HuH-7 (cell line): ENCODE measurements at regions not wholly inside any gene's neighbourhood (a gene's known extent, or its start where the extent isn't known, plus 50 kb on each side); places are given as distances from the start of the nearest gene placed in this dataset.
A peak's percentile ranks its signal among the peaks of the same experiment; 100 is the strongest.

Experiments
- DNase-seq: peaks from one replicate; pipeline ENCODE4 v3.0.0; 2011; ENCODE audit warnings: low spot score

DNA sequence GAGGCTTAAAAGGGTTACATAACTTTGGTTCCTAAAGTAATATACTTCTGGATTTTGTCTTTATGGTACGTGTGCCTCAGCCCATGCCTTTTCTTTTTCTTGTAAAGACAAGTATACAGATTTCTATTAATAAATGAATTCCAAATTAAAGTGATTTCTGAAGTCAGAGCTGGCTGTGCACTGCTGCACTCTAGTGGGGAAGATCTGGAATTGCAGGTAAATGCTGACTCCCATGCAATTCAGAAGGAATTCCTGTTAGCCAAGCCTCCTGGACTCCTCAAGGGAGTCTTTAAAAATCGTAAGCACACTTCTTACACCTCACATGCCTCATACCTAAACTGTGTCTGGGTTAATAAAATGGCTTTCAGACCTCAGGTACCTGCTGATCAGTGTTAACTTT, 118.4 kb upstream of the SLC7A1 start:
- no peak for DNase-seq

DNA sequence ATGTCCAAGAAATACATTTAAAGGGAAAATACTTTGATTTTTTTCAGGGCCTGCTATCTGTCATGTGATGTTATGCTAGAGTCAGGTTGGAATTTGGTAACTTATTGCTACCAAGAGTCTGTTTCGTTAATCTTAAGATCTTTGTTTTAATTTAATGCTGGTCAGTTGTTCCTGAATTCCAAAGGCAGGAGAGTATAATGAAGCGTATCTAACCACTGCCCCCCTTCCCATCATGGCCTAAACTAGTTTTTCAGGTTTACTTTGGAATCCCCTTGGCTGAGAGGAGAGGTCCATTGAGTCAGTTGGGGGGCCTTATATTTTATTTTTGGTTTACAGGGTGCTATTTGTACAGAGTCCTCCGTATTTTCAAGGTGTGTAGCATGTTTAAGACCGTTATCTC, 116.3 kb upstream of the SLC7A1 start:
- DNase-seq, result no peak

DNA sequence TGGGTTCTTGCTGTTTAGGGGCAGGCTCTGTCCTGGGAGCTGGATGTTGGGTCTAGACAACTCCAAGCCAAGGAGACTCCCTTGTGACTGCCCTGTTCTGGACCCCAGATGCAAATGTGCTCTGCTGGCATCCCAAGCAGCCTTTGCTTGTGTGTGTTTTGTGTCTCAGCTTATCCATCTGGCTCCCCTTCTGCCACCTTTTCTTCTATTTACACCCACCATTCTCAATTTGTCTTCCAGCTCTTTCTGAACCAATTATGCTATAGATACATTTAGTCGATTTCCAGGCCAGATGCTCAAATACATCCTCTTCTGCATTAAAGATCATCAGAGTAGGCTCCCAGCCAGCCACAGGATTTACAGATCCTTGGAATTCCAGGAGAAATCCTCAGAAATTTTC, 115.0 kb upstream of the SLC7A1 start:
- no peak for DNase-seq

DNA sequence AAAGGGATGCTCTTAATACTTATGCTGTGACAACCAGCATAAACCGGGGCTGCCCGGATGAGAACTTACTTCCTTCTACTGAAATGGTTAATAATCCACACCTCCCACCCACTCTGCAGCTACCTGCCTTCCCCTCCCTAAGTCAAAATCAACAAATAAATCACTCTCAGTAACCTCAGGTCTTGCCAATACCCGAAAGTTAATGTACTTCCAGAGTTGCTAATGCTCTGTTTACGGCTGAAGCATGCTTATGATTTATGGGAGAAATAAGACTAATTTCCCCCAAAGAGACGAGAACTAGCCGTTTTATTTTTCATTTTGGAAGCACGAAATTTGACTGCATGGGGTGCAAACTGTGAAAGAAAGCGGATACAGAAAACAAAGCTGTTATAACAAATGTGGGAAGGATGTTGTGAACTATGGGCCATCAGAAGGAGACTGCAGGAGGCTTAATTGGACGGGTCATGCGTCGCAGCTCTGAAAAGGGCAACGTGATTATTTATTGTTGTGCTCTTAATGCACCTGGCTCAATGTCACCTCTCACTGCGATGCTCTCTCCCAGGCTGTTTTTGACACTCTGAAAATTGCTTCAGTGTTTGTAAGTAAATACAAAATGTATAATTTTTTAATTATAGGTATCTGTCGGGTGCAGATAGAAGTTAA, 114.0 kb upstream of the SLC7A1 start:
- no peak for DNase-seq

DNA sequence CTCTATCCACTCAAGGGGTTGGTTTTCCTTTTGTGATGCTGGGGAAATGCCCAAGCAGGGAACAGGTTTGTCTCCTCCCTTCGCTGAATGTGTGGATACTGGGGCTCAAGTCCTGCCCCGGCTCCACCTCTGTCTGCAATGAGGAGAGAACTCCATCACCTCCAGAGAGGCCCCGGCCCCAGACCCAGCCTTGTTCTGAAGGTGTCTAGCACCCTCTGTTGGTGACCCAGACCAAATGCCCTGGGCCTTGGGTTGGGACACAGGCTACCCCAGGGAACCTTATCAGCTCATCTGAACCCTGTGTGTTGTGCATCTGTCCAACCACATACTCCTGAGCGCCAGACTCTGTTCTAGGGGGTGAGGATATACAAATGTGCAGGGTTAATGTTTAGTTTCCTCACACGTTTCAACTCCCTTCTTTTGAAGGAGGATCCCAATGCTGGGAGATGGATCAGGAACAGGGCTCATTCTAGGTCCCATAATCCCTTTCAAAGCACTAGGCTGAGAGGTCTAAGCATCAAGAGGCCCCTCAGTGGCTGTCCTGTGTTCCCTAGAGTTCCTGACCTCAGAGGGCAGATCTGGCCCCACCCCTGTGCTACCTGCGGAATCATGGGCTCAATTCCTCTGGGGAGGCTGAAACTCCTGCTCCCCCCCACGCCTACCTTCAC, 112.5 kb upstream of the SLC7A1 start:
- DNase-seq, result peak; percentile 54

DNA sequence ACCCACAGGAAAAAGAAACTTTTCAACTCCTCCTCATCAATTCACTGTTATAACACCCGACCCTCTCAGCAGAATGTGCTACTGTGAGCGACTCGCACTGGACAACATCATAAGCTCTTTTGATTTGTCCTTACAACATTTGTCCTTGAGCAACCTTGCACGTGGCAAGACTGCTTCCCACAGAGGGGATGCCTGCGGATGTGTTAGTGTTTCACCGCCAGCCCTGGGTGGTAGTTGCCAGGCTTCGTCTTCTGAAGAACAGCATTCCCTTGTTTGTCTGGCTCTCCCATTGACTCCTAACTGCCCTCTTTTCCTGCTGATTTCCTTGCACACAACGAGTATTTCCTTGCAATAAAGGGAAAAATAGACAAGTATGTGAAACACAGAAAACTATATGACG, 111.4 kb upstream of the SLC7A1 start:
- no peak for DNase-seq

DNA sequence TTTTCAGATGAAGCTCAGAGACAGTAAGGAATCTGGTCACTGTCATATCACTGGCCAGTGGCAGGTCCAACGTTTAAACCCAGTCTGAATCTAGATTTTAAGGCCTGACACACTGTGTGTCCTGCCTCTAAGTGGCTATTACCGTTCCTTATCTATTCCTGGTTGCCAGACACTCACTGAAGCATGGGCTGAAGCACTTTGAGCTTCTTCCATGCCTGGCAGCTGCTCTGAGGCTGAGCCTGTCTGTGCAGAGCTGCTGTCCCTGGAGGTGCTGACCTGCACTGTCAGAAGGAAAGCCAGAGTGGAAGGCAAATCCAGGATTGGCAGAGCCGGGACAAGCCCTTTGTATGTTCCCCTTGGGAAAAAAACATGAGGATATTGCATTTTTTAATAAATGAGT, 109.2 kb upstream of the SLC7A1 start:
- no peak for DNase-seq

DNA sequence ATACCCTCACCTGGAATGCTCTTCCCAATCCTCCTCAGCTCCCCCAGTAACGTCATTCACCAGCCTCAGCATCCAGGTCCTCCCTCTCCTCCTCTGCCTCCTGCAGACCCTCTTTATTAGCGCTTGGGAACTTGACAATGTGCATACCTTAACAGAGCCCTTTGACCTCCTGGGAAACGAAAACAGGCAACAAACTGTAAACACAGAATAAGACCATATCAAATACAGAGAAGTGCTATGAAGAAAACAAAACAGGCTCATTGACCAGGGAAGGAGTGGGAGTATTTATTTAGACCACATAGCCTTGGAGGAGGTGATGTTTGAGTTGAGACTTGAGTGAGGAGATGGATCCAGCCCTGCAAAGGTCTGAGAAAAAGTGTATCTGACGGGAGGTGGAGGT, 107.9 kb upstream of the SLC7A1 start:
- no peak for DNase-seq

DNA sequence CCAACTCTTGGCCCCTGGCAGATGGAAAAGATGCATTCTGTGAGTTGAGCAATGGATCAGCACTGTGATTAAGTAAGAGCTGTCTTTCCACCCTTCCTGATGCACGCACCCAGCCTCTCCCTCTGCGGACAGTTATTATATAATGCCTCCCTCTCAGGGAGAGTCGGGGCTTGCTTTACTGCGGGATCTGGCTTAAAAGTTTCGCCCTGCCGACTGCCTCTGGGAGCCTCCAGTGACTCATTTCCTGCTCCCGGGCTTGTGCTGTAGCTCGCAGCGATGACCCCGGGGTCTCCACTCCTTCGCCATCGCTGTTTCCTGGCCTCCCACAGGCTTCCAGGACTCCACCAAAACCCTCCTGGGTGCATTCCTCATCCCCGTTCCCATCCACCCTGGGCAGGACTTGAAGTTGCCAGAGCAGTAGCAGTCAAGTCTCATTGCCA, 107.4 kb upstream of the SLC7A1 start:
- DNase-seq, result no peak

DNA sequence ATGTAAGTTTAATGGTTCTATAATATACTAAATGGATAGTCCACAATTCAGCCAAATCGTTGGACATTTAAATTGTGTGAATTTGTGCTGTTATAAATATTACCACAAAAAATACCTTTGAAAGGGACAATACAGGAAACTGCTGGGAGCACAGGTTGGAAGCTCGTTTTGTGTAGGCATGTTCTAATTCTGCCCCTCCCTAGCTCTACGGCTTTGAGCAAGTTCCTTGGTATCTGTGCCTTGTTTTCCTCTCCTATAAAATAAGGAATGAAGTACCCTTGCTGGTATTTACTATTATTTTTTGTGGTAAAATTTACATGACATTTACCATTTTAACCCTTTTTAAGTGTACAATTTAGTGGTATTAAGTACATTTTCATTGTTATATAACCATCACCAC, 102.6 kb upstream of the SLC7A1 start:
- no peak for DNase-seq

DNA sequence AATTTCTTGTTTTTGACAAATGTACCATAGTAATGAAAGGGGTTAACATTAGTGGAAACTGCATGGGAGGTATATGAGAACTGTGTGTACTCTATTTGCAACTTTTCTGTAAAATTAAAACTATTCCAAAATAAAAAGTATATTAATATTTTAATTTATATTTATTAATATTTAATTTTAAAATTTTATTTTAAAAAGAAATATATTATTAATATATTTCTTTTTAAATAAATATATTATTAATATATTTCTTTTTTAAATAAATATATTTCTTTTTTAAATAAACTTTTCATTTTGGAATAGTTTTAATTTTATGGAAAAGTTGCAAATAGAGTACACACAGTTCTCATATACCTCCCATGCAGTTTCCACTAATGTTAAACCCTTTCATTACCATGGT, 101.1 kb upstream of the SLC7A1 start:
- no peak for DNase-seq

DNA sequence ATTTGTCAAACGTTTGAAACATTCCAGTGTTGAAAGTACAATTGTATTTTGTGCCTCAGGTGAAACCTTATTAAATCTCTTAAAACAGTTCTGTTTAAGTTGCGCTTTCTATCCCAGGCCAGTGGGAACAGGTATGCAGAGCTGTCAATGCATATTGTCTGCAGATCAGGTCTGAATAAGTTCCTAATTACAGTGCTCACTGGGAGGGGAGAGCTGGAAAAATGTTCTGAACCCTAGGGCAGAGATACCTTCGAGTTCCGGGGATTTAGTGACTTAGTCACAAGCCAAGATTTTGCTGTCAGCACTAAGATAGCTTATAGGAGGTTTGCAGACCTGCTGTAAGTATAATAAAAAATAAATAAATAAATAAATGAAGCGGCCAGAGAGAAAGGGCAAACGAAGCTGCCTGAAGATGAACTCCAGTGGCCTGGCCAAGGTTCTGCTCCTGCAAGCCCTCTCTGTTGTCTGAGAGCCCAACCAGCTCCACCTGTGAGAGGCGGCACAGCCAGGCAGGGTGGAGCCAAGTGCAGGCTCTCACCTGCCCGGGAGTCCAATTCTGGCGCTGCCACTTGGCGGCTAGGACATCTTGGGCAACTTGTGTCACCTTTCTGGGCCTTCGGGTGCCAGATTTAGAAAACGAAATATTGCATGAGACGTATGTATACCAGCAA, 97.9 kb upstream of the SLC7A1 start:
- DNase-seq, result no peak

DNA sequence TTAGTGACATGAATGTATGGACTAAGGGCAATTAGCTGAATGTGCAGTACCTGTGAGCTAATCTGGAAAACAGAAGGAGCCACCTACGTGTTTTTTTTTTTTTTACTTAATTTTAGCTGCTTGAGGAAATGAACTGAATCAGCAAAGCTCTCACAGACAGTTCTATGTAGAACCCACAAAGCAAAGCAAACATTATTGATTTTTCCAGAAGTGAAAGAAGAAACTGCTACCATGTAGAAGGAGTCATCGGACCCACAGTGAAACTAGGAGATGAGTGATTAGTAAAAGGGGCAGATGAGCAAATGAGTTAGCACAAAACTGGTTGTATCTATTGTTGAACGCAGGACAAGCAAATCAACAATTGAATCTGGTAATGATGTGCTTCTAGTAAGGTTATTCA, 94.1 kb upstream of the SLC7A1 start:
- no peak for DNase-seq

DNA sequence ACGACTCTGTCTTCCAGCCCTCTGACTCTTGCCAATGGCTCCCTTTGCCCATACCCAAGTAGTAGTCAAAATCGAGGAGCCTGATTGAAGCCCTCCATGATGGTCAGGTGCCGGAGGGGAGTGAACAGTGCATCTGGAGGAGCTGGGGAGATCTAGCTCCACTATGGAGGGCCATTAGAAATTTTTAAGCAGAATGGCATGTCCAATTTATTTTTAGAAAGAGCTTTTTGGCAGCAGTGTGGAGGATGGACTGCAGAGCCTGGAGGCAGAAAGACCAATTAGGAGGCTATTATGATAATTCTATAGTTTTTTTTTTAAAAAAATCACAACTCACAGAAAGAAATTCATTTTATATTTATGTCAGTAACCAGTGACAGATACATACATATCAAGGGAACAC, 92.7 kb upstream of the SLC7A1 start:
- no peak for DNase-seq

DNA sequence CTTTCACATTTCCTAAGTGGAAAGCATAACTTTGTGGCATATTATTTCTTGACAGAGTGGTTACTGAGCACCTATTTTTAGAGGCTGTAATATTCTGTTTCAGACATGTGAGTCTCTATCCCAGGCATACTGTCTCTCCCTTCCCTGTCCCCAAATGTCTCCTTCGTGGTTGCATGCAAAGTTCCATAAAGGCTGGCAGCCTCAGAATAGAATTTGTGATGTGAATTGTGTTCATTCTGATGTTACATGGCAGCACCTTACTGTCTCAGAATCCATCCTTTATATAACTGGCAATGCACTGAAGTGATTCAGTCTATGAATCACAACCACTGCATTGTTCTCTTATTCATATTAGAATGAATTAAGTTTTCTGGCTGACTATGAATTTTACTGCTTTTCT, 89.0 kb upstream of the SLC7A1 start:
- DNase-seq, result no peak

DNA sequence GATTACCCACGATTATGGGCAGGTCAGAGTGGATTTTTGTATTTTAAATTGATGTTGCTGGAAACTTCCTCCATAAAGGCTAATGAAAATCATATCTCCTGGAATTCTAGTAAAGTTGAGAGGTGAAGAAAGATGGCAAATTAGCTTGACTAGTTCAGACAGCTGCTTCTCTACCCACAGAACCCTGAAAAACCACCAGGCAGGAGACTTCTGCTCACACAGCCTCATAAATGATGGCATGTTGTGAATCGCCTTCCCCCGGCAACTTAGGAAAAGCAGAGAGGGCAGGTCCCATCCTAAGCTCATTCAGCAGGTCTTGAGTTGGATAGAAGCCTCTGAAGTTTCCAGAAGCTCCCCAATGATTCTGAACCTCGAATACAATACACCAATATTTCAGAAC, 87.6 kb upstream of the SLC7A1 start:
- no peak for DNase-seq

DNA sequence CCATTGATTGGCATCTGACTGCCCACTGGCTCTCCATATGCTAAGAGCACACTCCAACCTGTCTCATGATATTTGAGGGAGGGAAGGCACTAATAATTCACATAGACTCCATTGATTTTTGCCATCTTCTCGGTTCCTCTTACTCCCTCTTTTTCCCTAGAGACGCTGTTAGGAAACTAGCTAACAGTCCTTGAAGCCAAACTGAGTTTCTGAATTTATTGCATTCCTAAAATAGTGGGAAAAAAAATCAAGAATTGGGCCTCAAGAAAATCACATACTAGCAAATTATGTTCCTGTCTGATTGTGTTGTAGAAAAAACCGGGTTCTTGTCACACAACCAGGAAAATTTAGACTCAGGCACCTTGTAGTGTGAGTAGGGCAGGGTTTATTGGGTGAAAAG, 86.4 kb upstream of the SLC7A1 start:
- DNase-seq, result no peak

DNA sequence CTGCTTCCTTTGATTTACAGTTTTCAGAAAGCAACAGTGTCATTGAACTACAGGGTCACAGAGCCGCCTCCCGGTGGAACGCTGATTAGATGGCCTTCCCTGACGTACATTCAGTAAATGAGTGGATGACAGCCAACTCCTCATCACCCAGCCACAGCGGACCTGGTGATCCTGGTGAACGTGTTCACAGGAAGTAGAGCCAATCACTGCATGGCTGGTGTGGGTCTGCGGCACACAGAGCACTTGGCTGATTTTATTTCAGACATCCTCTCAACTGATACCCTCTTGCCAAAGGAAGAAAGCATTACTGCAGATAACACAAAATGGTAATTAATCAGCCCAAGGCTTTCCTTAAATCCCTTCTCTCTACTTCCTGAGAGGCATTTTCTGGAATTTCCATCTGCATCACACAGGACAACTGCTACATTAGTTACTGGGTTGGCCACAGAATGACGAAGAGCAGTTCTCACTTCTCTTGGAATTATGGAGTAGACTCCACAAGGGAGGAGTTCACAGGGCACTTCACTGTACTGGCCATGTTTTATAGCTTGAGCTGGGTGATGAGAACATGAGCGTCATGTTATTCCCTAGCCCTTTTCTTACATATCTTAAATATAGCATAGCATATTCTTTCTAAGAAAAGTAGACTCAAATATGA, 84.0 kb upstream of the SLC7A1 start:
- DNase-seq, result no peak

DNA sequence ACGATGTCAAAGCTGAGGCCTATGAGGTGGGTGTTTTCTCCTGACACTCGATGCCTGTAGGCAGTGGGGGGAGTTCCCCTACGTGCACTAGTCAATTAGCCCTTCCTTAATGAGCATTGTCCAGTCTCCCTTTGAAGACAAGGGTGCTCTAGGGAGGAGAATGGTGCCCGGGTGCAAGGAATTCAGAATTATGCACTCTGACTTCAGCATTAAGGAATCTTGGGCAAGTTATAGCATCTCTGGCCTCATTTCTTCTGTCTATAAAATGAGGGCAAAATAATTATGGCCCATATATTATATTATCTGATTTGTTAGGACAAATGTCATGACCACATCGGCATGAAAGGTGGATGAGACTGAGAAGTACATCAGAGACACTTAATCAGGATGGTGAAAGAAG, 82.1 kb upstream of the SLC7A1 start:
- DNase-seq, result no peak

DNA sequence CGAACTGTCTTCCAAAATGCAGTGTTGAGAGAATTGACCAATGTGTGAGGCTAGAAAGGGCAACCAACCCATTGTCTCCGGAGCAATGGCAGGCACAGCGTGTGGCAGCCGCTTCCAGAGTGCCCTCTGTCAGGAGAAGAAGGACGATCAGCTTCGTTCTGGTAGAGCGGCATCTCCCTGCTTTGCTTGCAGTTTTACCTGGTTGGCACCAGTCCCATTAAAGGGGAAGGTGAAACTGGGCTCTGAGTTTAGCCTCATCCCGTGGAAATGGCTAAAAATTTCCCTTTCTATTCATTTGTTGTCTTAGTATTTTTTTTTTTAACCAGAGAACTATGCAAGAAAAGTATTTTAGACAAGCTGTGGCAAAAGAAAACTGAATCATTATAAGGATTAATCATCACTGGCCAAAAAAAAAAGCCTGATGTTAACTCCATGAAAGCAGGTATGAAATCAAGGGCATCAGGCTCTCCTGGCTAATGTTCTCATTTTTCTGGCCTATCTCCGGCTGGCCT, 81.5 kb upstream of the SLC7A1 start:
- DNase-seq, result no peak

DNA sequence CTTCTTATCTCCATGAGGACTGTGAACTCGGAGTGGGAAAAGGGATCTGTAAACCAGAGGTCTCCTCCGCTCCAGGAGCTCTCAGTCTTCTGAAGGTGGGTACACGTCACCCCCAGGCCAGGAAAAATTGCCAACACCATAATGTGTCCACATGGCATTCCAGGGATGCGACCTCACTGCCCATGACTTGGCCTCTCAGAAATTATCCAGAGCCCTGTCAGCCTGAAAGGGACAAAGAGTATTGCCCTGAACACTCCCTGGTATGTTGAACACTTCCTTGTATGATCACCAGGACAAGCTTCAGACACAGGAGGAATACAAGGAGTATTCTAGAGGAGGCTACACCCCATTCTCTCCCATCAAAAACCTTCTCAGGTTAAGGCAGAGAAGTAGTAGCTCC, 81.0 kb upstream of the SLC7A1 start:
- no peak for DNase-seq

DNA sequence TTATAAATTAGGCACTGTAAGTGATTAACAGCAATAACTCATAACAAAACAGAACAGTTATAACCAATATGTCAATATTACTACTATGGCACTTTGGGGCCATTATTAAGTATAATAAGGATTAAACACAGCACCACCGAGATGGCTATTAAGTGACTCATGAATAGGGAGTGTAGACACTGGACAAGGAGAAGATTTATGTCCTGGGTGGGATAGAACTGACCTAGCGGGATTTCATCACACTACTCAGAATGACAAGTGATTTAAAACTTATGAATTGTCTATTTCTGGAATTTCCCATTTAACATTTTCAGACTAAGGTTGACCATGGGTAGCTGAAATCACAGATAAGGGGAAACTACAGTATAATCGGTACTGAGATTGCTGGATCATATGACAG, 79.0 kb upstream of the SLC7A1 start:
- DNase-seq, result no peak

DNA sequence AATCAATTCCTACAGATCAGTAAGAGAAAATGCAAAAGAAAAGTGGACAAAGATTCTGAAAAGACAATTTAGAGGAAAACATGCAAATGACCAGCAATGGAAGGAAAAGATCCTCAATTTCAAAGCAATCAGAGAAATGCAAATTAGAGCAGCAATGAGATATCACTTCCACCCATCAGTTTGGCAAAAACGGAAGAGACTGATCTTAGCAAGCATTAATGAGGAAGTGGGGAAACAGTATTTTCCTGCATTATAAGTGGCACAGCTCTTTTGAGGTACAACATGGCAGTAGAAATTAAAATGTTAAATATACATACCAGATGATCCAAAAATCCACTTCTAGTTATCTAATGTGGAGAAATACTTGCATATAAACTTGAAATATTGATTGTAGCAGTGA, 69.1 kb upstream of the SLC7A1 start:
- no peak for DNase-seq
